IMR-90 (cell line): ENCODE measurements at regions not wholly inside any gene's neighbourhood (a gene's known extent, or its start where the extent isn't known, plus 50 kb on each side); places are given as distances from the start of the nearest gene placed in this dataset.

Experiments used
- ATAC-seq: fragments of 200-7000 bp; cut with Tn5 transposase; 2 replicates; pipeline ENCODE4 v1.9.1; 2020; ENCODE audit warnings: low read depth, mild to moderate bottlenecking, moderate library complexity
- BruUV-seq: library from RNA; stranded (reverse); fragments of 400-500 nt; replicated peaks from 2 replicates; lab custom pipeline; 2021; lab: Mats Ljungman, UMichigan
- CTCF ChIA-PET: fragments of 300-600 bp; formaldehyde crosslinking; extraction: SDS; loops from one replicate; lab custom pipeline; 2021; ENCODE audit warnings: antibody characterized with exemption; lab: Yijun Ruan, JAX
- POLR2A ChIA-PET: fragments of 300-600 bp; sonication (Branson Sonifier 250); formaldehyde crosslinking; loops from one replicate; lab custom pipeline; 2022; ENCODE audit warnings: antibody characterized with exemption; ENCODE audit not compliant: unreplicated experiment; lab: Charles Lee
- DNase-seq: peaks from one replicate; pipeline ENCODE4 v3.0.0; 2013
- H2AFZ ChIP-seq: replicated peaks from 2 replicates; pipeline ENCODE3; 2013; ENCODE audit warnings: low read length, mild to moderate bottlenecking; ENCODE audit not compliant: poor library complexity
- H2AK5ac ChIP-seq: 2 replicates; pipeline ENCODE4 v1.6.1; 2013; ENCODE audit warnings: low read depth, low read length, inconsistent platforms
- H2AK9ac ChIP-seq: replicated peaks from 2 replicates; pipeline ENCODE3; 2013; ENCODE audit warnings: mild to moderate bottlenecking, low read depth, low read length, moderate library complexity; ENCODE audit not compliant: poor library complexity
- H2BK120ac ChIP-seq: 2 replicates; pipeline ENCODE4 v1.6.1; 2013; ENCODE audit warnings: low read depth, low read length, inconsistent platforms
- H2BK15ac ChIP-seq: 3 replicates; pipeline ENCODE4 v1.6.1; 2013; ENCODE audit warnings: low read depth, low read length, inconsistent platforms
- H2BK20ac ChIP-seq: 2 replicates; pipeline ENCODE4 v1.6.1; 2013; ENCODE audit warnings: low read depth, mild to moderate bottlenecking, inconsistent platforms, low read length, moderate library complexity
- H2BK5ac ChIP-seq: 2 replicates; pipeline ENCODE4 v1.6.1; 2013; ENCODE audit warnings: mild to moderate bottlenecking, low read depth, low read length, inconsistent platforms; ENCODE audit not compliant: poor library complexity, severe bottlenecking
- H3K14ac ChIP-seq: replicated peaks from 2 replicates; pipeline ENCODE4 v1.6.1; 2013; ENCODE audit warnings: low read depth, low read length, inconsistent platforms
- H3K18ac ChIP-seq: 2 replicates; pipeline ENCODE4 v1.6.1; 2013; ENCODE audit warnings: low read depth, low read length, control low read depth
- H3K23ac ChIP-seq: 2 replicates; pipeline ENCODE4 v1.6.1; 2013; ENCODE audit warnings: low read depth, low read length, inconsistent platforms
- H3K27ac ChIP-seq: 2 replicates; pipeline ENCODE4 v1.5.1; 2013; ENCODE audit warnings: mild to moderate bottlenecking, control low read depth, low read length; ENCODE audit not compliant: insufficient read depth
- H3K27me3 ChIP-seq: 2 replicates; pipeline ENCODE4 v1.6.1; 2013; ENCODE audit warnings: low read length; ENCODE audit not compliant: control insufficient read depth, insufficient read depth
- H3K36me3 ChIP-seq: 2 replicates; pipeline ENCODE4 v1.6.1; 2013; ENCODE audit warnings: low read length, mixed read lengths; ENCODE audit not compliant: control insufficient read depth, insufficient read depth
- H3K4ac ChIP-seq: 2 replicates; pipeline ENCODE4 v1.6.1; 2013; ENCODE audit warnings: low read depth, low read length, inconsistent platforms
- H3K4me1 ChIP-seq: 2 replicates; pipeline ENCODE4 v1.6.1; 2013; ENCODE audit warnings: low read length, mixed read lengths; ENCODE audit not compliant: control insufficient read depth, insufficient read depth
- H3K4me2 ChIP-seq: 2 replicates; pipeline ENCODE4 v1.6.1; 2013; ENCODE audit warnings: low read depth, mild to moderate bottlenecking, control low read depth, low read length, moderate library complexity
- H3K4me3 ChIP-seq: 2 replicates; pipeline ENCODE4 v1.5.1; 2013; ENCODE audit warnings: low read depth, mild to moderate bottlenecking, control low read depth, low read length, moderate library complexity; ENCODE audit not compliant: insufficient read depth
- H3K56ac ChIP-seq: 2 replicates; pipeline ENCODE4 v1.6.1; 2013; ENCODE audit warnings: low read length, inconsistent platforms; ENCODE audit not compliant: insufficient read depth; ENCODE audit errors: extremely low read depth
- H3K79me1 ChIP-seq, 2 experiments: 2 replicates each; pipeline ENCODE4 v1.6.1; 2013; ENCODE audit warnings: low read length in 2 of 2, inconsistent platforms in 1 of 2, low read depth in 1 of 2
- H3K9ac ChIP-seq: 2 replicates; pipeline ENCODE4 v1.6.1; 2013; ENCODE audit warnings: low read depth, low read length, control low read depth
- H3K9me1 ChIP-seq: 2 replicates; pipeline ENCODE4 v1.6.1; 2013; ENCODE audit warnings: low read length, inconsistent platforms; ENCODE audit not compliant: insufficient read depth
- H3K9me3 ChIP-seq: 2 replicates; pipeline ENCODE4 v1.6.1; 2013; ENCODE audit warnings: low read length; ENCODE audit not compliant: control insufficient read depth, insufficient read depth
- H4K20me1 ChIP-seq: 2 replicates; pipeline ENCODE4 v1.6.1; 2013; ENCODE audit warnings: low read length, inconsistent platforms; ENCODE audit not compliant: insufficient read depth
- H4K5ac ChIP-seq: 2 replicates; pipeline ENCODE4 v1.6.1; 2013; ENCODE audit warnings: mild to moderate bottlenecking, low read depth, low read length, control low read depth
- H4K8ac ChIP-seq, 2 experiments: 2 replicates each; pipeline ENCODE4 v1.6.1; 2013; ENCODE audit warnings: low read depth in 2 of 2, low read length in 2 of 2, control low read depth in 1 of 2, inconsistent platforms in 1 of 2
- H4K91ac ChIP-seq: 2 replicates; pipeline ENCODE4 v1.6.1; 2013; ENCODE audit warnings: low read depth, low read length, inconsistent platforms; ENCODE audit not compliant: insufficient read depth
- CEBPB ChIP-seq: IDR thresholded peaks from 2 replicates; pipeline ENCODE4 v1.6.1; 2012; ENCODE audit warnings: low read depth, low read length, improper control_type of control experiment
- CHD1 ChIP-seq: IDR thresholded peaks from 2 replicates; pipeline ENCODE4 v1.6.1; 2012; ENCODE audit warnings: low read depth, low read length, improper control_type of control experiment
- ELK1 ChIP-seq: fragments of 150-350 bp; IDR thresholded peaks from 2 replicates; pipeline ENCODE4 v1.6.1; 2016; ENCODE audit warnings: low read depth, mild to moderate bottlenecking, low read length, moderate library complexity, borderline replicate concordance
- WGBS, 2 experiments: methylation state at CpG; one replicate each; pipeline versions ENCODE4 v1.1.5 to v1.1.7; 2013; ENCODE audit warnings: missing lambda C conversion rate in 2 of 2; ENCODE audit not compliant: insufficient read length in 1 of 2; ENCODE audit errors: extremely low coverage in 2 of 2; 5-methylcytosine and 5-hydroxymethylcytosine counted together
- dilution Hi-C: fragments of 300-500 bp; cut with HindIII; formaldehyde crosslinking; loops from one replicate; pipeline ENCODE4 v1.14.3; 2018; ENCODE audit warnings: low sequenced_read_pairs; ENCODE audit not compliant: unreplicated experiment
- in situ Hi-C: fragments of 300-500 bp; cut with MboI; formaldehyde crosslinking; loops from 3 replicates; pipeline ENCODE4 v1.14.3; 2019; ENCODE audit warnings: low sequenced_read_pairs, inconsistent platforms, mixed read lengths
- intact Hi-C: fragments of 100-400 bp; cut with micrococcal nuclease; formaldehyde crosslinking; loops from 2 replicates; pipeline ENCODE4 v1.10.0; 2022

DNA sequence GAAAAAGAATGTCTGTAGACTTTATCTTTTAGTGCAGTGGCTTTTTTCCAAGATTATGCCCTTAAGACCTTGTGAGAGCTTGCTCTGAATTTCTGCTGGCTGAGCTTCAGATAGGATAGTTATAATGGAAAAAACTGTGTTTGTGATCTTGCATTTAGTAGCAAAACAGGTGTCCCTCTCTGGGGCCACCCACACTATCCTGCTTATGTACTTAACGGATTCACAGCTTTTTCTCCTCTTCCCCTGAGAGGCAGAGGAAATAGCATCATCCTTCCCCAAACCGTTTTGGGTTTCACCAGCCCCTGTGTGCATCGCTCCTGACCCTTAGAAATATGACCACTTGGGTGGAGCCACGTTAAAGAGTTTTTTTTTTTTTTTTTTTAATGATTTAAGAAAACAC lies 101.2 kb downstream of the RAB18 start:
- POLR2A ChIA-PET, result no interaction called here
- peaks cover 2% of the 10 kb centered on the region for H3K27me3 ChIP-seq
- dilution Hi-C loops, result no loop called here
- no peak overlapping the region for H2AFZ ChIP-seq
- H4K91ac ChIP-seq, result no peak overlapping the region
- H3K9ac ChIP-seq, result no peak overlapping the region
- no peak overlapping the region for H3K27ac ChIP-seq
- H4K20me1 ChIP-seq, result no peaks in the 10 kb centered on the region
- CTCF ChIA-PET, result no interaction called here
- no peak overlapping the region for H3K4ac ChIP-seq
- no peak overlapping the region for H2BK5ac ChIP-seq
- no peaks in the 10 kb centered on the region for H3K9me3 ChIP-seq
- H3K9me1 ChIP-seq, result no peaks in the 10 kb centered on the region
- no peak overlapping the region for H4K8ac ChIP-seq
- no peak overlapping the region for H2AK9ac ChIP-seq
- no peak overlapping the region for H3K4me2 ChIP-seq
- H4K5ac ChIP-seq, result no peak overlapping the region
- H3K36me3 ChIP-seq, result no peaks in the 10 kb centered on the region
- H3K14ac ChIP-seq, result no peak overlapping the region
- no peak overlapping the region for H3K56ac ChIP-seq
- intact Hi-C loops, result no loop called here
- H2BK20ac ChIP-seq, result no peak overlapping the region
- no peak overlapping the region for H2BK120ac ChIP-seq
- H2AK5ac ChIP-seq, result no peak overlapping the region
- DNase-seq, result no peak
- H3K4me1 ChIP-seq, result peaks cover 3% of the 10 kb centered on the region; the same call in 1 of the 2 replicates
- no TSS peak for BruUV-seq
- no peak overlapping the region for H3K4me3 ChIP-seq
- TF ChIP-seq CEBPB, result no peak
- no peak for TF ChIP-seq CHD1
- no peak for TF ChIP-seq ELK1
- no peak overlapping the region for H3K18ac ChIP-seq
- in situ Hi-C loops, result no loop called here
- WGBS, 2 experiments, result 80% methylated on average over 1 of the region's 4 CpGs; no CpG with 5 or more reads in 1 of the 2 experiments
- no peak overlapping the region for H2BK15ac ChIP-seq
- no peaks in the 10 kb centered on the region for H3K79me1 ChIP-seq
- no peak overlapping the region for H3K23ac ChIP-seq
- no peak for ATAC-seq
